Trophoblast cell (in vitro differentiated cells and primary cell): ENCODE measurements at regions not wholly inside any gene's neighbourhood (a gene's known extent, or its start where the extent isn't known, plus 50 kb on each side); places are given as distances from the start of the nearest gene placed in this dataset.

ENCODE experiments used
- DNase-seq, 2 donors: peaks; one replicate each; pipeline ENCODE4 v3.0.0-alpha.2; 2016
- H2AFZ ChIP-seq: 2 replicates; pipeline ENCODE4 v1.6.1; 2013; ENCODE audit warnings: low read length, moderate library complexity, mild to moderate bottlenecking; ENCODE audit not compliant: insufficient read depth, poor library complexity
- H2AK5ac ChIP-seq: 2 replicates; pipeline ENCODE4 v1.6.1; 2013; ENCODE audit warnings: mild to moderate bottlenecking, low read length
- H2BK120ac ChIP-seq: 2 replicates; pipeline ENCODE4 v1.6.1; 2013; ENCODE audit warnings: low read length, mild to moderate bottlenecking, moderate library complexity; ENCODE audit not compliant: insufficient read depth, poor library complexity
- H2BK12ac ChIP-seq: 2 replicates; pipeline ENCODE4 v1.6.1; 2013; ENCODE audit warnings: mild to moderate bottlenecking, low read length, moderate library complexity
- H2BK5ac ChIP-seq: 2 replicates; pipeline ENCODE4 v1.6.1; 2013; ENCODE audit warnings: low read length, low read depth, moderate library complexity, mild to moderate bottlenecking; ENCODE audit not compliant: poor library complexity
- H3K14ac ChIP-seq: 2 replicates; pipeline ENCODE4 v1.6.1; 2013; ENCODE audit warnings: mild to moderate bottlenecking, low read length
- H3K18ac ChIP-seq: 2 replicates; pipeline ENCODE4 v1.6.1; 2013; ENCODE audit warnings: mild to moderate bottlenecking, low read length
- H3K23ac ChIP-seq: 2 replicates; pipeline ENCODE4 v1.6.1; 2013; ENCODE audit warnings: low read length
- H3K27ac ChIP-seq: 2 replicates; pipeline ENCODE4 v1.5.1; 2013; ENCODE audit warnings: low read depth, mild to moderate bottlenecking, inconsistent platforms, low read length, moderate library complexity
- H3K27me3 ChIP-seq: 2 replicates; pipeline ENCODE4 v1.6.1; 2013; ENCODE audit warnings: inconsistent platforms, mild to moderate bottlenecking, low read length, moderate library complexity; ENCODE audit not compliant: insufficient read depth
- H3K36me3 ChIP-seq, 2 experiments: 1 replicate in 1 of 2; 2 replicates in 1 of 2; pipeline ENCODE4 v1.6.1; 2013; ENCODE audit warnings: low read length in 2 of 2, mild to moderate bottlenecking in 2 of 2, moderate library complexity in 1 of 2; ENCODE audit not compliant: insufficient read depth in 2 of 2, control insufficient read depth in 1 of 2
- H3K4ac ChIP-seq: 2 replicates; pipeline ENCODE4 v1.6.1; 2013; ENCODE audit warnings: low read depth, mild to moderate bottlenecking, low read length, moderate library complexity
- H3K4me1 ChIP-seq, 2 experiments: 1 replicate in 1 of 2; 2 replicates in 1 of 2; pipeline ENCODE4 v1.6.1; 2013; ENCODE audit warnings: low read length in 2 of 2, mild to moderate bottlenecking in 2 of 2, moderate library complexity in 1 of 2; ENCODE audit not compliant: insufficient read depth in 2 of 2, control insufficient read depth in 1 of 2
- H3K4me2 ChIP-seq: 2 replicates; pipeline ENCODE4 v1.6.1; 2013; ENCODE audit warnings: inconsistent platforms, mild to moderate bottlenecking, low read length, moderate library complexity
- H3K4me3 ChIP-seq: 2 replicates; pipeline ENCODE4 v1.5.1; 2013; ENCODE audit warnings: mild to moderate bottlenecking, low read depth, low read length, inconsistent platforms
- H3K79me1 ChIP-seq: one replicate; pipeline ENCODE4 v1.6.1; 2013; ENCODE audit warnings: low read length
- H3K79me2 ChIP-seq: 2 replicates; pipeline ENCODE4 v1.6.1; 2013; ENCODE audit warnings: low read length, mild to moderate bottlenecking; ENCODE audit not compliant: control insufficient read depth, insufficient read depth, poor library complexity
- H3K9ac ChIP-seq: 2 replicates; pipeline ENCODE4 v1.6.1; 2013; ENCODE audit warnings: mild to moderate bottlenecking, low read length
- H3K9me3 ChIP-seq: 2 replicates; pipeline ENCODE4 v1.6.1; 2013; ENCODE audit warnings: low read depth, mild to moderate bottlenecking, control low read depth, inconsistent platforms, low read length; ENCODE audit not compliant: insufficient read depth
- H4K12ac ChIP-seq: 2 replicates; pipeline ENCODE4 v1.6.1; 2013; ENCODE audit warnings: low read depth, mild to moderate bottlenecking, low read length, moderate library complexity
- H4K8ac ChIP-seq: 2 replicates; pipeline ENCODE4 v1.6.1; 2013; ENCODE audit warnings: low read depth, mild to moderate bottlenecking, low read length, moderate library complexity
- H4K91ac ChIP-seq: one replicate; pipeline ENCODE4 v1.6.1; 2013; ENCODE audit warnings: low read depth, mild to moderate bottlenecking, low read length, moderate library complexity
- WGBS: extraction: QIAGEN DNeasy Blood & Tissue Kit; methylation state at CpG from one replicate; pipeline ENCODE4 v1.1.7; 2013; ENCODE audit warnings: missing lambda C conversion rate; ENCODE audit not compliant: insufficient read length, insufficient coverage; ENCODE audit errors: extremely low coverage; 5-methylcytosine and 5-hydroxymethylcytosine counted together

GRCh38 chr7:116357781-116358670, 141.5 kb upstream of the CAV2 start:
- Histone ChIP-seq H4K12ac (peak overlapping the region; percentile 30), H2BK12ac (peak overlapping the region; percentile 53), H3K4me3 (no peak overlapping the region), H3K18ac (no peak overlapping the region), H3K23ac (no peak overlapping the region), H3K27me3 (no peaks in the 10 kb centered on the region), H3K4me2 (no peak overlapping the region), H3K4ac (no peak overlapping the region), H3K9ac (no peak overlapping the region), H3K79me1 (no peaks in the 10 kb centered on the region), H2BK5ac (no peak overlapping the region), H4K8ac (no peak overlapping the region), H3K79me2 (no peaks in the 10 kb centered on the region), H2AFZ (no peak overlapping the region), H3K4me1 (peaks cover 4 to 13% of the 10 kb centered on the region in 2 experiments), H3K36me3 (no peaks in the 10 kb centered on the region), H4K91ac (no peak overlapping the region), H2BK120ac (no peak overlapping the region), H2AK5ac (no peak overlapping the region), H3K9me3 (no peaks in the 10 kb centered on the region), H3K27ac (no peak overlapping the region), H3K14ac (no peak overlapping the region)
- no CpG with 5 or more reads among the region's 5 CpGs for WGBS
- DNase-seq: no peak

GRCh38 chr7:116361767-116362166, 137.8 kb upstream of the CAV2 start:
- H3K4me3 ChIP-seq: no peak overlapping the region
- no peaks in the 10 kb centered on the region for H3K79me2 ChIP-seq
- H3K9me3 ChIP-seq: no peaks in the 10 kb centered on the region
- no peak overlapping the region for H4K8ac ChIP-seq
- no peak overlapping the region for H3K18ac ChIP-seq
- no peak overlapping the region for H3K4me2 ChIP-seq
- H2BK120ac ChIP-seq: no peak overlapping the region
- H3K4ac ChIP-seq: no peak overlapping the region
- no peaks in the 10 kb centered on the region for H3K4me1 ChIP-seq
- H2BK5ac ChIP-seq: no peak overlapping the region
- no peak overlapping the region for H4K12ac ChIP-seq
- no peak for DNase-seq
- no peak overlapping the region for H2AFZ ChIP-seq
- H3K27me3 ChIP-seq: no peaks in the 10 kb centered on the region
- no peak overlapping the region for H3K9ac ChIP-seq
- H3K23ac ChIP-seq: no peak overlapping the region
- no peak overlapping the region for H2BK12ac ChIP-seq
- H3K27ac ChIP-seq: no peak overlapping the region
- WGBS: no CpG with 5 or more reads among the region's 3 CpGs
- no peaks in the 10 kb centered on the region for H3K36me3 ChIP-seq
- no peak overlapping the region for H2AK5ac ChIP-seq
- H3K79me1 ChIP-seq: no peaks in the 10 kb centered on the region
- H3K14ac ChIP-seq: no peak overlapping the region
- H4K91ac ChIP-seq: no peak overlapping the region

- Histone ChIP-seq H3K36me3 (no peaks in the 10 kb centered on the region), H3K18ac (no peak overlapping the region), H3K9me3 (no peaks in the 10 kb centered on the region), H3K79me1 (no peaks in the 10 kb centered on the region), H3K4me3 (no peak overlapping the region), H4K91ac (no peak overlapping the region), H3K9ac (no peak overlapping the region), H2BK5ac (no peak overlapping the region), H3K4ac (no peak overlapping the region), H2AK5ac (no peak overlapping the region), H3K79me2 (no peaks in the 10 kb centered on the region), H3K27ac (no peak overlapping the region), H3K14ac (no peak overlapping the region), H3K23ac (no peak overlapping the region), H3K4me1 (no peaks in the 10 kb centered on the region), H4K8ac (no peak overlapping the region), H2BK120ac (no peak overlapping the region), H3K4me2 (no peak overlapping the region), H4K12ac (no peak overlapping the region), H3K27me3 (no peaks in the 10 kb centered on the region), H2BK12ac (no peak overlapping the region), H2AFZ (no peak overlapping the region)
- DNase-seq: no peak
- no CpG with 5 or more reads among the region's 9 CpGs for WGBS
These were observed 135.7 kb upstream of the CAV2 start for GRCh38 chr7:116363637-116364432.

GRCh38 chr7:116364469-116364868, 135.1 kb upstream of the CAV2 start:
- no peaks in the 10 kb centered on the region for H3K36me3 ChIP-seq
- no peak overlapping the region for H2AFZ ChIP-seq
- no peak overlapping the region for H4K8ac ChIP-seq
- H3K4ac ChIP-seq: no peak overlapping the region
- H3K23ac ChIP-seq: no peak overlapping the region
- H4K12ac ChIP-seq: no peak overlapping the region
- H4K91ac ChIP-seq: no peak overlapping the region
- no CpG with 5 or more reads among the region's 2 CpGs for WGBS
- no peak for DNase-seq
- no peak overlapping the region for H2AK5ac ChIP-seq
- no peak overlapping the region for H3K4me2 ChIP-seq
- no peak overlapping the region for H3K14ac ChIP-seq
- no peak overlapping the region for H2BK5ac ChIP-seq
- H2BK12ac ChIP-seq: no peak overlapping the region
- no peak overlapping the region for H3K4me3 ChIP-seq
- H3K79me2 ChIP-seq: no peaks in the 10 kb centered on the region
- no peaks in the 10 kb centered on the region for H3K79me1 ChIP-seq
- H2BK120ac ChIP-seq: no peak overlapping the region
- no peaks in the 10 kb centered on the region for H3K9me3 ChIP-seq
- H3K27ac ChIP-seq: no peak overlapping the region
- H3K18ac ChIP-seq: no peak overlapping the region
- H3K9ac ChIP-seq: no peak overlapping the region
- H3K4me1 ChIP-seq: no peaks in the 10 kb centered on the region
- H3K27me3 ChIP-seq: no peaks in the 10 kb centered on the region
